Vagina (tissue), 2 donors: ENCODE measurements at regions not wholly inside any gene's neighbourhood (a gene's known extent, or its start where the extent isn't known, plus 50 kb on each side); places are given as distances from the start of the nearest gene placed in this dataset.

Source experiments
- DNase-seq, 2 donors: peaks; one replicate each; pipeline ENCODE4 v3.0.0-alpha.2; 2017; ENCODE audit errors: extremely low spot score in 2 of 2
- H3K27ac ChIP-seq: fragments of 200-600 bp; sonication (generic); one replicate; pipeline ENCODE4 v1.5.1; 2019
- H3K27me3 ChIP-seq: fragments of 200-600 bp; sonication (generic); one replicate; pipeline ENCODE4 v1.5.1; 2019
- H3K36me3 ChIP-seq, 2 donors: fragments of 200-600 bp; sonication (generic); one replicate each; pipeline ENCODE4 v1.5.1; 2017 to 2019
- H3K4me1 ChIP-seq: fragments of 200-600 bp; sonication (generic); one replicate; pipeline ENCODE4 v1.5.1; 2019
- H3K4me3 ChIP-seq, 2 donors: fragments of 200-600 bp; sonication (generic); 1 replicate in 1 of 2; 2 replicates in 1 of 2; pipeline ENCODE4 v1.5.1; 2016 to 2019
- H3K9me3 ChIP-seq: fragments of 200-600 bp; sonication (generic); one replicate; pipeline ENCODE4 v1.5.1; 2019
- CTCF ChIP-seq, 3 experiments: fragments of 450-650 bp in 2 of 3; fragments of 200-600 bp in 1 of 3; sonication (generic) in 1 of 3; IDR thresholded peaks; one replicate each; pipeline ENCODE4 v1.5.1; 2017 to 2019; ENCODE audit warnings: antibody characterized with exemption in 3 of 3, mild to moderate bottlenecking in 2 of 3, moderate library complexity in 2 of 3
- POLR2A ChIP-seq, 2 donors: fragments of 450-650 bp; IDR thresholded peaks; one replicate each; pipeline ENCODE4 v1.6.1; 2017; ENCODE audit warnings: antibody characterized with exemption in 2 of 2, mild to moderate bottlenecking in 2 of 2, moderate library complexity in 2 of 2
- POLR2AphosphoS5 ChIP-seq, 2 donors: sonication (generic); formaldehyde crosslinking; IDR thresholded peaks; one replicate each; pipeline ENCODE4 v1.9.0; 2017; ENCODE audit warnings: antibody characterized with exemption in 2 of 2, mild to moderate bottlenecking in 2 of 2, low read depth in 1 of 2; ENCODE audit not compliant: insufficient read depth in 1 of 2
- intact Hi-C: fragments of 100-400 bp; cut with DNase I; formaldehyde crosslinking; loops from one replicate; pipeline ENCODE4 v1.15.1; 2023

- peak in 1 of 2 donors; percentile 89 for DNase-seq
- H3K4me3 ChIP-seq, result peak overlapping the region; percentile 48 to 53
- no peaks in the 10 kb centered on the region for H3K27me3 ChIP-seq
- TF ChIP-seq POLR2AphosphoS5 (IDR thresholded peaks at IDR 0.05; ENCODE audit: insufficient read depth in 1 of 2, low read depth in 1 of 2) (peak; percentile 89 to 95), POLR2A (IDR thresholded peaks at IDR 0.05) (peak in 1 of 2 donors; percentile 74), CTCF (IDR thresholded peaks at IDR 0.05) (peak in 1 of 3 experiments; percentile 27)
- intact Hi-C loops, result no loop called here
- no peaks in the 10 kb centered on the region for H3K36me3 ChIP-seq
- no peaks in the 10 kb centered on the region for H3K9me3 ChIP-seq
- H3K4me1 ChIP-seq, result peaks cover 83% of the 10 kb centered on the region
- H3K27ac ChIP-seq, result peak overlapping the region; percentile 96
Measured at GRCh38 chr9:129320575-129321285, 142.7 kb upstream of the IER5L start.

GRCh38 chr9:129319938-129320481, 141.9 kb upstream of the IER5L start:
- TF ChIP-seq POLR2A (IDR thresholded peaks at IDR 0.05) (no peak), POLR2AphosphoS5 (IDR thresholded peaks at IDR 0.05; ENCODE audit: insufficient read depth in 1 of 2, low read depth in 1 of 2) (no peak), CTCF (IDR thresholded peaks at IDR 0.05) (no peak)
- Histone ChIP-seq H3K36me3 (no peaks in the 10 kb centered on the region), H3K9me3 (no peaks in the 10 kb centered on the region), H3K4me3 (peak overlapping the region; percentile 48 to 53), H3K27me3 (no peaks in the 10 kb centered on the region), H3K4me1 (peaks cover 83% of the 10 kb centered on the region), H3K27ac (peak overlapping the region; percentile 96)
- intact Hi-C loops, result loop anchor here (5.0 kb wide), 3 partner anchors 143 to 178 kb away; partner anchors contain the start of gene IER5L
- DNase-seq, result peak in 1 of 2 donors; percentile 87

GRCh38 chr9:129319076-129319937, 141.2 kb upstream of the IER5L start:
- Histone ChIP-seq H3K27ac (peak overlapping the region; percentile 96), H3K36me3 (no peaks in the 10 kb centered on the region), H3K4me3 (no peak overlapping the region), H3K4me1 (peaks cover 83% of the 10 kb centered on the region), H3K27me3 (no peaks in the 10 kb centered on the region), H3K9me3 (no peaks in the 10 kb centered on the region)
- peak in 1 of 2 donors; percentile 86 for DNase-seq
- no peak for TF ChIP-seq POLR2A (IDR thresholded peaks at IDR 0.05)
- no peak for TF ChIP-seq POLR2AphosphoS5 (IDR thresholded peaks at IDR 0.05; ENCODE audit: insufficient read depth in 1 of 2, low read depth in 1 of 2)
- no peak for TF ChIP-seq CTCF (IDR thresholded peaks at IDR 0.05)
- intact Hi-C loops, result loop anchor here (5.0 kb wide), 3 partner anchors 142 to 177 kb away; partner anchors contain the start of gene IER5L

GRCh38 chr9:129318121-129319075, 140.3 kb upstream of the IER5L start:
- no peaks in the 10 kb centered on the region for H3K9me3 ChIP-seq
- TF ChIP-seq CTCF (IDR thresholded peaks at IDR 0.05), result no peak
- TF ChIP-seq POLR2AphosphoS5 (IDR thresholded peaks at IDR 0.05; ENCODE audit: insufficient read depth in 1 of 2, low read depth in 1 of 2), result no peak
- no peak for TF ChIP-seq POLR2A (IDR thresholded peaks at IDR 0.05)
- no peaks in the 10 kb centered on the region for H3K36me3 ChIP-seq
- intact Hi-C loops, result loop anchor here (5.0 kb wide), 3 partner anchors 141 to 176 kb away; partner anchors contain the start of gene IER5L
- peak in 1 of 2 donors; percentile 84 for DNase-seq
- no peak overlapping the region for H3K4me3 ChIP-seq
- peak overlapping the region; percentile 96 for H3K27ac ChIP-seq
- peaks cover 81% of the 10 kb centered on the region for H3K4me1 ChIP-seq
- no peaks in the 10 kb centered on the region for H3K27me3 ChIP-seq
